ENCODE measurements at regions not wholly inside any gene's neighbourhood (a gene's known extent, or its start where the extent isn't known, plus 50 kb on each side); places are given as distances from the start of the nearest gene placed in this dataset.
"Not testable (repeated sequence)": the region's sequence is repeated elsewhere in the genome, so short reads cannot be mapped to it uniquely, and the experiment has no call there.

- no peaks in the 10 kb centered on the region; the same call in 1 of the 2 replicates for H3K27me3 Mint-ChIP-seq (ENCODE audit: insufficient read depth)
- H3K9me3 Mint-ChIP-seq, result no peaks in the 10 kb centered on the region
- H3K27ac Mint-ChIP-seq, result no peak overlapping the region
- TF ChIP-seq, protein P1, sequence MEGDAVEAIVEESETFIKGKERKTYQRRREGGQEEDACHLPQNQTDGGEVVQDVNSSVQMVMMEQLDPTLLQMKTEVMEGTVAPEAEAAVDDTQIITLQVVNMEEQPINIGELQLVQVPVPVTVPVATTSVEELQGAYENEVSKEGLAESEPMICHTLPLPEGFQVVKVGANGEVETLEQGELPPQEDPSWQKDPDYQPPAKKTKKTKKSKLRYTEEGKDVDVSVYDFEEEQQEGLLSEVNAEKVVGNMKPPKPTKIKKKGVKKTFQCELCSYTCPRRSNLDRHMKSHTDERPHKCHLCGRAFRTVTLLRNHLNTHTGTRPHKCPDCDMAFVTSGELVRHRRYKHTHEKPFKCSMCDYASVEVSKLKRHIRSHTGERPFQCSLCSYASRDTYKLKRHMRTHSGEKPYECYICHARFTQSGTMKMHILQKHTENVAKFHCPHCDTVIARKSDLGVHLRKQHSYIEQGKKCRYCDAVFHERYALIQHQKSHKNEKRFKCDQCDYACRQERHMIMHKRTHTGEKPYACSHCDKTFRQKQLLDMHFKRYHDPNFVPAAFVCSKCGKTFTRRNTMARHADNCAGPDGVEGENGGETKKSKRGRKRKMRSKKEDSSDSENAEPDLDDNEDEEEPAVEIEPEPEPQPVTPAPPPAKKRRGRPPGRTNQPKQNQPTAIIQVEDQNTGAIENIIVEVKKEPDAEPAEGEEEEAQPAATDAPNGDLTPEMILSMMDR (IDR thresholded peaks at IDR 0.05), result no peak
- DNase-seq, result peak; percentile 11
- H3K4me3 Mint-ChIP-seq, result no peak overlapping the region
- peaks cover 38% of the 10 kb centered on the region for H3K4me1 Mint-ChIP-seq (ENCODE audit: low read depth)
- H3K36me3 Mint-ChIP-seq (ENCODE audit: low read depth), result no peaks in the 10 kb centered on the region
These were observed 116.3 kb downstream of the USP22 start for GRCh38 chr17:20926532-20926931.

GRCh38 chr17:20927308-20927977, 115.4 kb downstream of the USP22 start:
- no peak for DNase-seq
- Mint-ChIP-seq H3K4me3 (no peak overlapping the region), H3K36me3 (ENCODE audit: low read depth) (no peaks in the 10 kb centered on the region), H3K27me3 (ENCODE audit: insufficient read depth) (no peaks in the 10 kb centered on the region), H3K9me3 (no peaks in the 10 kb centered on the region), H3K27ac (no peak overlapping the region), H3K4me1 (ENCODE audit: low read depth) (peaks cover 34% of the 10 kb centered on the region)
- TF ChIP-seq, protein P1 (IDR thresholded peaks at IDR 0.05), result no peak

DNA sequence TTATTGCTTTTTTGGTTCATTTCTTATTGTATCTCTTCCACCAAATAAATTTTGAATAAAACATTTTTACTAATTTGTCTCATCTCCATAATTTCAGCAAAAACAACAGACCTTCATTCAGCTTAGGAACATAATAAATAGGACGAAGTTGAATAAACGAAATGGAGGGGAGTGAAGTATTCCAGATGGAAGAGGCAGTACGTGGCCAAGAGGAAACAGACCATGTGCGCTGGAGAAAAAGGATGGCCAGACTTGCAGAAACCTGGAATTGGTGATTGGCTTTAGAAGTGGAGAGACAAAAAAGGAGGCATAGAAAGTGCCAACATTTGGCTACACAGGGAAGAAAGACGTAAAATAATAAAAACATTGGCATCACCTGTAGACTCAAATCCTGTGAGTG, 113.5 kb downstream of the USP22 start:
- no peaks in the 10 kb centered on the region for H3K36me3 Mint-ChIP-seq (ENCODE audit: low read depth)
- H3K27ac Mint-ChIP-seq, result no peak overlapping the region
- TF ChIP-seq, protein P1 (IDR thresholded peaks at IDR 0.05), result no peak
- peaks cover 31% of the 10 kb centered on the region for H3K4me1 Mint-ChIP-seq (ENCODE audit: low read depth)
- H3K4me3 Mint-ChIP-seq, result no peak overlapping the region
- DNase-seq, result no peak
- no peaks in the 10 kb centered on the region for H3K27me3 Mint-ChIP-seq (ENCODE audit: insufficient read depth)
- no peaks in the 10 kb centered on the region for H3K9me3 Mint-ChIP-seq

DNA sequence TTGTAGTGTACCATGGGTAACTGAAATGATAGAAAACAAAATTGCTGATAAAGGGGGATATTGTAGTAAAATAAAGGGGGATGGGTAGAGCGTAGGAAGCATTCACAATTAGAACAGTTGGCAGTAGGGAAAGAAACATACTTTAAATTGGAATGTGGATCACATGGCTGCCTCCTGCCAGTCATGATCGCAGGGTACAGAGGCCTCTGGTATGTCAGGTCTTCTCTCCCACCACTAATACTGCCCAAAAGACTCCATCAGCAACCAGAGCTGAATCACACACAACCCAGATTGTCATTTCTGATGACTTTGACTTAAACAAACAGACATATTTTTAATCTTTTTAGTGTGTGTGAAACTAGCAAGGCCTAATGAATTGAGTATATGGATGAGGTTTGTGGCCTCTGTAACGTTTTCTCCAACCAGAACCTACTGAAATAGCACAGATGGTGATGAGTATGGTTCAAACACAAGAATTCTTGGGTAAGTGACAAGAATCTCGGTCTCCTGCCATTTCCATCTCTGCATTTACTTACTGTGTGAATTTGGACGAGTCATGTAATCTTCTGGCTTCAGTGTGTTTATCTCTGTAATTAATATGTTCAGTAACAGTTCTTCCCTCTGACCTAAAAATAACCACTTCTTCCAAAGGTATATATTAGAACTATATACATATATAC, 112.6 kb downstream of the USP22 start:
- TF ChIP-seq, protein P1 (IDR thresholded peaks at IDR 0.05), result no peak
- no peaks in the 10 kb centered on the region for H3K27me3 Mint-ChIP-seq (ENCODE audit: insufficient read depth)
- DNase-seq, result no peak
- H3K9me3 Mint-ChIP-seq, result no peaks in the 10 kb centered on the region
- no peaks in the 10 kb centered on the region for H3K36me3 Mint-ChIP-seq (ENCODE audit: low read depth)
- peaks cover 39% of the 10 kb centered on the region for H3K4me1 Mint-ChIP-seq (ENCODE audit: low read depth)
- H3K4me3 Mint-ChIP-seq, result no peak overlapping the region
- no peak overlapping the region for H3K27ac Mint-ChIP-seq

DNA sequence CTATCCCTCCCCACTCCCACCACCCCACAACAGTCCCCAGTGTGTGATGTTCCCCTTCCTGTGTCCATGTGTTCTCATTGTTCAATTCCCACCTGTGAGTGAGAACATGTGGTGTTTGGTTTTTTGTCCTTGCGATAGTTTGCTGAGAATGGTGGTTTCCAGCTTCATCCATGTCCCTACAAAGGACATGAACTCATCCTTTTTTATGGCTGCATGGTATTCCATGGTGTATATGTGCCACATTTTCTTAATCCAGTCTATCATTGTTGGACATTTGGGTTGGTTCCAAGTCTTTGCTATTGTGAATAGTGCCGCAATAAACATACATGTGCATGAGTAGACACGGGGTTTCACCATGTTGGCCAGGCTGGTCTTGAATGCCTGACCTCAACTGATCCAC, 109.8 kb downstream of the USP22 start:
- not testable (repeated sequence) for H3K9me3 Mint-ChIP-seq; H3K27ac Mint-ChIP-seq; H3K27me3 Mint-ChIP-seq (ENCODE audit: insufficient read depth); H3K36me3 Mint-ChIP-seq (ENCODE audit: low read depth); H3K4me3 Mint-ChIP-seq; DNase-seq
- peaks cover 50% of the 10 kb centered on the region for H3K4me1 Mint-ChIP-seq (ENCODE audit: low read depth)

DNA sequence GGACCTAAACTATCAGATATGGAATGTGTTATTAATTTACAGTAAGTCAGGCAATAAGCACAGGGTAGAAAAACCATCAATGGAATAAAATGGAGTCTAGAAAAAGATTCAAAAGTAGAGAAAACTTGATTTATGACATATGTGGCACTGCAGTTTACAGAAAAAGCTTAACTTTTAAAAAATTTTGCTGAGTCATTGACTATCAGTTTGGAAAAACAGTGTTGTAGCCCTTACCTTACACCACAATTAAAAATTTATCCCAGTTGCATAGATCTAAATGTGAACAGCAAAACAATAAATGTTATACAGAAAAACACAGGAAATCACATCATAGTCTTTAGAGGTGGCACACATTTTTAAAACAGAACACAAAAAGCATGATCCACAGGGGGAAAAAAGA, 108.5 kb downstream of the USP22 start:
- H3K9me3 Mint-ChIP-seq, result no peaks in the 10 kb centered on the region
- H3K27me3 Mint-ChIP-seq (ENCODE audit: insufficient read depth), result no peaks in the 10 kb centered on the region; the same call in 1 of the 2 replicates
- peak overlapping the region; percentile 24; the same call in 1 of the 2 replicates for H3K27ac Mint-ChIP-seq
- H3K4me3 Mint-ChIP-seq, result no peak overlapping the region
- TF ChIP-seq, protein P1 (IDR thresholded peaks at IDR 0.05), result no peak
- H3K4me1 Mint-ChIP-seq (ENCODE audit: low read depth), result peaks cover 50% of the 10 kb centered on the region
- no peak for DNase-seq
- no peaks in the 10 kb centered on the region for H3K36me3 Mint-ChIP-seq (ENCODE audit: low read depth)

Measured in HFFc6 (cell line).